Hepatic stellate cell (primary cell): ENCODE measurements at regions not wholly inside any gene's neighbourhood (a gene's known extent, or its start where the extent isn't known, plus 50 kb on each side); places are given as distances from the start of the nearest gene placed in this dataset.

ENCODE experiments used
- DNase-seq: peaks from one replicate; pipeline ENCODE4 v3.0.0; 2011; ENCODE audit warnings: low spot score

GRCh38 chr19:29323440-29324290 is 110.7 kb upstream of the UQCRFS1 start:
- no peak for DNase-seq

- DNase-seq: no peak
Observed at GRCh38 chr19:29324291-29324680, 111.3 kb upstream of the UQCRFS1 start.

- no peak for DNase-seq
Observed at GRCh38 chr19:29324717-29325116, 111.8 kb upstream of the UQCRFS1 start.

GRCh38 chr19:29325241-29325975 is 112.5 kb upstream of the UQCRFS1 start:
- no peak for DNase-seq

- no peak for DNase-seq
Observed at GRCh38 chr19:29326351-29326750, 113.4 kb upstream of the UQCRFS1 start.

- DNase-seq: no peak
Observed at GRCh38 chr19:29326849-29327840, 114.2 kb upstream of the UQCRFS1 start.

GRCh38 chr19:29328586-29328985 is 115.6 kb upstream of the UQCRFS1 start:
- DNase-seq: no peak

- DNase-seq: no peak
Observed at GRCh38 chr19:29329460-29330134, 116.6 kb upstream of the UQCRFS1 start.

GRCh38 chr19:29336425-29336824 is 123.5 kb upstream of the UQCRFS1 start:
- DNase-seq: no peak

GRCh38 chr19:29337029-29337428 is 124.1 kb upstream of the UQCRFS1 start:
- DNase-seq: no peak

- no peak for DNase-seq
Observed at GRCh38 chr19:29338480-29338879, 125.5 kb upstream of the UQCRFS1 start.

- DNase-seq: no peak
Observed at GRCh38 chr19:29342721-29343120, 129.8 kb upstream of the UQCRFS1 start.

GRCh38 chr19:29364224-29364726 is 151.3 kb upstream of the UQCRFS1 start:
- no peak for DNase-seq

- DNase-seq: no peak
Observed at GRCh38 chr19:29364999-29365398, 152.0 kb upstream of the UQCRFS1 start.

GRCh38 chr19:29365836-29366417 is 153.0 kb upstream of the UQCRFS1 start:
- DNase-seq: no peak

- no peak for DNase-seq
Observed at GRCh38 chr19:29366757-29367156, 153.8 kb upstream of the UQCRFS1 start.

- DNase-seq: no peak
Observed at GRCh38 chr19:29367791-29368222, 154.9 kb upstream of the UQCRFS1 start.

- DNase-seq: no peak
Observed at GRCh38 chr19:29370276-29370675, 155.5 kb upstream of the VSTM2B start.

- DNase-seq: no peak
Observed at GRCh38 chr19:29371251-29372090, 154.3 kb upstream of the VSTM2B start.

- no peak for DNase-seq
Observed at GRCh38 chr19:29372091-29372415, 153.7 kb upstream of the VSTM2B start.
